GM23248 (cell line): ENCODE measurements at regions not wholly inside any gene's neighbourhood (a gene's known extent, or its start where the extent isn't known, plus 50 kb on each side); places are given as distances from the start of the nearest gene placed in this dataset.

Experiments
- EZH2 ChIP-seq: fragments of 200-600 bp; sonication (generic); IDR thresholded peaks from 2 replicates; pipeline ENCODE4 v1.6.1; 2018; ENCODE audit warnings: antibody characterized with exemption, mild to moderate bottlenecking; ENCODE audit not compliant: insufficient read depth, poor library complexity, severe bottlenecking
- EZH2phosphoT487 ChIP-seq: fragments of 200-600 bp; sonication (generic); IDR thresholded peaks from 2 replicates; pipeline ENCODE4 v1.6.1; 2018; ENCODE audit warnings: antibody characterized with exemption, moderate library complexity, mild to moderate bottlenecking, low read depth; ENCODE audit not compliant: insufficient read depth

GRCh38 chr2:9710311-9710710 lies 79.5 kb upstream of the YWHAQ start:
- no peak for TF ChIP-seq EZH2
- no peak for TF ChIP-seq EZH2phosphoT487
